ENCODE measurements at regions not wholly inside any gene's neighbourhood (a gene's known extent, or its start where the extent isn't known, plus 50 kb on each side); places are given as distances from the start of the nearest gene placed in this dataset.

- TF ChIP-seq, protein P1, sequence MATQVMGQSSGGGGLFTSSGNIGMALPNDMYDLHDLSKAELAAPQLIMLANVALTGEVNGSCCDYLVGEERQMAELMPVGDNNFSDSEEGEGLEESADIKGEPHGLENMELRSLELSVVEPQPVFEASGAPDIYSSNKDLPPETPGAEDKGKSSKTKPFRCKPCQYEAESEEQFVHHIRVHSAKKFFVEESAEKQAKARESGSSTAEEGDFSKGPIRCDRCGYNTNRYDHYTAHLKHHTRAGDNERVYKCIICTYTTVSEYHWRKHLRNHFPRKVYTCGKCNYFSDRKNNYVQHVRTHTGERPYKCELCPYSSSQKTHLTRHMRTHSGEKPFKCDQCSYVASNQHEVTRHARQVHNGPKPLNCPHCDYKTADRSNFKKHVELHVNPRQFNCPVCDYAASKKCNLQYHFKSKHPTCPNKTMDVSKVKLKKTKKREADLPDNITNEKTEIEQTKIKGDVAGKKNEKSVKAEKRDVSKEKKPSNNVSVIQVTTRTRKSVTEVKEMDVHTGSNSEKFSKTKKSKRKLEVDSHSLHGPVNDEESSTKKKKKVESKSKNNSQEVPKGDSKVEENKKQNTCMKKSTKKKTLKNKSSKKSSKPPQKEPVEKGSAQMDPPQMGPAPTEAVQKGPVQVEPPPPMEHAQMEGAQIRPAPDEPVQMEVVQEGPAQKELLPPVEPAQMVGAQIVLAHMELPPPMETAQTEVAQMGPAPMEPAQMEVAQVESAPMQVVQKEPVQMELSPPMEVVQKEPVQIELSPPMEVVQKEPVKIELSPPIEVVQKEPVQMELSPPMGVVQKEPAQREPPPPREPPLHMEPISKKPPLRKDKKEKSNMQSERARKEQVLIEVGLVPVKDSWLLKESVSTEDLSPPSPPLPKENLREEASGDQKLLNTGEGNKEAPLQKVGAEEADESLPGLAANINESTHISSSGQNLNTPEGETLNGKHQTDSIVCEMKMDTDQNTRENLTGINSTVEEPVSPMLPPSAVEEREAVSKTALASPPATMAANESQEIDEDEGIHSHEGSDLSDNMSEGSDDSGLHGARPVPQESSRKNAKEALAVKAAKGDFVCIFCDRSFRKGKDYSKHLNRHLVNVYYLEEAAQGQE (IDR thresholded peaks at IDR 0.05; ENCODE audit: insufficient read depth in 1 of 2, low read depth in 2 of 2, low read length in 2 of 2), result no peak
- TF ChIP-seq SIN3A (IDR thresholded peaks at IDR 0.05; ENCODE audit: borderline replicate concordance, insufficient read depth, low read length), result no peak
- no peak for TF ChIP-seq TAF1 (IDR thresholded peaks at IDR 0.05; ENCODE audit: borderline replicate concordance, insufficient read depth, low read length)
- no peak for TF ChIP-seq POLR2AphosphoS5 (IDR thresholded peaks at IDR 0.05; ENCODE audit: low read depth, low read length)
- no peak for TF ChIP-seq FOXP2 (optimal IDR thresholded peaks at IDR 0.05; ENCODE audit: borderline replicate concordance, extremely low read depth, extremely low read length, insufficient read depth)
Measured at GRCh38 chr5:34501016-34501415, 155.1 kb upstream of the RAI14 start.

DNA sequence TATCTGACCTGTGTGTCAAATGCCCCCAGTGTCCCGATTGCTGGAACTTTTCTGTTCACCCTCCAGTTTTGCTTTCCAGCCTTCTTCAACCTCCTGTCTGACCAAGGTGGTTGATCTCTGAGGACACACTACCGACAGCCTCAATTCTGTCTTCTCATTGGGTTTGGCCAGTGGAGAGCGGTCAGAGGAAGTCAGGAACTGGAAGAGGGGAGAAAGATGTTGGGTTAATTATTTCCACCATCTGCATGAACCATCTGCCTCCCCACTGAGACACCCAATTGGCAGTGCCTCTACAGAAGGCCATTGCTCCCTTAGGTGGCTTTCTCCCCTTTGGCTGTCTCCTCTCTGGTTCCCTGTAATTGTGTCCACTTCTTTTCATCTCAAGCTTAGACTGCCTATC is 154.3 kb upstream of the RAI14 start:
- TF ChIP-seq SIN3A (IDR thresholded peaks at IDR 0.05; ENCODE audit: borderline replicate concordance, insufficient read depth, low read length) (no peak), POLR2AphosphoS5 (IDR thresholded peaks at IDR 0.05; ENCODE audit: low read depth, low read length) (no peak), TAF1 (IDR thresholded peaks at IDR 0.05; ENCODE audit: borderline replicate concordance, insufficient read depth, low read length) (no peak), FOXP2 (optimal IDR thresholded peaks at IDR 0.05; ENCODE audit: borderline replicate concordance, extremely low read depth, extremely low read length, insufficient read depth) (no peak)
- TF ChIP-seq, protein P1 (IDR thresholded peaks at IDR 0.05; ENCODE audit: insufficient read depth in 1 of 2, low read depth in 2 of 2, low read length in 2 of 2), result no peak

GRCh38 chr5:34502581-34502980 is 153.5 kb upstream of the RAI14 start:
- no peak for TF ChIP-seq FOXP2 (optimal IDR thresholded peaks at IDR 0.05; ENCODE audit: borderline replicate concordance, extremely low read depth, extremely low read length, insufficient read depth)
- TF ChIP-seq SIN3A (IDR thresholded peaks at IDR 0.05; ENCODE audit: borderline replicate concordance, insufficient read depth, low read length), result no peak
- TF ChIP-seq, protein P1 (IDR thresholded peaks at IDR 0.05; ENCODE audit: insufficient read depth in 1 of 2, low read depth in 2 of 2, low read length in 2 of 2), result no peak
- no peak for TF ChIP-seq POLR2AphosphoS5 (IDR thresholded peaks at IDR 0.05; ENCODE audit: low read depth, low read length)
- no peak for TF ChIP-seq TAF1 (IDR thresholded peaks at IDR 0.05; ENCODE audit: borderline replicate concordance, insufficient read depth, low read length)

- TF ChIP-seq POLR2AphosphoS5 (IDR thresholded peaks at IDR 0.05; ENCODE audit: low read depth, low read length) (no peak), SIN3A (IDR thresholded peaks at IDR 0.05; ENCODE audit: borderline replicate concordance, insufficient read depth, low read length) (no peak), TAF1 (IDR thresholded peaks at IDR 0.05; ENCODE audit: borderline replicate concordance, insufficient read depth, low read length) (no peak)
Measured at GRCh38 chr5:34503379-34504253, 152.5 kb upstream of the RAI14 start.

- TF ChIP-seq, protein P1 (IDR thresholded peaks at IDR 0.05; ENCODE audit: insufficient read depth in 1 of 2, low read depth in 2 of 2, low read length in 2 of 2), result no peak
- TF ChIP-seq POLR2AphosphoS5 (IDR thresholded peaks at IDR 0.05; ENCODE audit: low read depth, low read length), result no peak
- TF ChIP-seq FOXP2 (optimal IDR thresholded peaks at IDR 0.05; ENCODE audit: borderline replicate concordance, extremely low read depth, extremely low read length, insufficient read depth), result no peak
- TF ChIP-seq TAF1 (IDR thresholded peaks at IDR 0.05; ENCODE audit: borderline replicate concordance, insufficient read depth, low read length), result no peak
- TF ChIP-seq SIN3A (IDR thresholded peaks at IDR 0.05; ENCODE audit: borderline replicate concordance, insufficient read depth, low read length), result no peak
Measured at GRCh38 chr5:34504967-34505366, 151.2 kb upstream of the RAI14 start.
